Esophagus squamous epithelium (tissue), 5 donors: ENCODE measurements at regions not wholly inside any gene's neighbourhood (a gene's known extent, or its start where the extent isn't known, plus 50 kb on each side); places are given as distances from the start of the nearest gene placed in this dataset.

Experiments
- DNase-seq: peaks from one replicate; lab custom pipeline; 2025; lab: John Stamatoyannopoulos, UW
- H3K27ac ChIP-seq, 4 donors: fragments of 200-600 bp; sonication (generic); one replicate each; pipeline ENCODE4 v1.5.1; 2016 to 2019; ENCODE audit warnings: mild to moderate bottlenecking in 1 of 4
- H3K27me3 ChIP-seq, 4 donors: fragments of 200-600 bp; sonication (generic); 1 replicate in 3 of 4; 2 replicates in 1 of 4; pipeline versions ENCODE4 v1.5.1 to v1.6.0; 2017 to 2021; ENCODE audit warnings: antibody characterized with exemption in 1 of 4
- H3K36me3 ChIP-seq, 3 donors: fragments of 200-600 bp; sonication (generic); one replicate each; pipeline ENCODE4 v1.5.1; 2016 to 2019
- H3K4me1 ChIP-seq, 3 donors: fragments of 200-600 bp; sonication (generic); one replicate each; pipeline ENCODE4 v1.5.1; 2017 to 2019
- H3K4me3 ChIP-seq, 4 donors: fragments of 200-600 bp; sonication (generic); 1 replicate in 3 of 4; 2 replicates in 1 of 4; pipeline ENCODE4 v1.5.1; 2016 to 2019; ENCODE audit warnings: mild to moderate bottlenecking in 2 of 4, moderate library complexity in 1 of 4
- H3K9me3 ChIP-seq, 3 donors: fragments of 200-600 bp; sonication (generic); one replicate each; pipeline ENCODE4 v1.5.1; 2016 to 2019
- POLR2A ChIP-seq, 4 donors: fragments of 450-650 bp; IDR thresholded peaks; one replicate each; pipeline ENCODE4 v1.6.1; 2017; ENCODE audit warnings: antibody characterized with exemption in 4 of 4, mild to moderate bottlenecking in 4 of 4, moderate library complexity in 3 of 4
- WGBS, 2 donors: methylation state at CpG; one replicate each; pipeline ENCODE4 v1.1.5; 2018; 5-methylcytosine and 5-hydroxymethylcytosine counted together
- intact Hi-C: fragments of 100-400 bp; cut with DNase I; formaldehyde crosslinking; loops from one replicate; pipeline ENCODE4 v1.15.0; 2022
- TF ChIP-seq, protein P1 (sequence below), 6 experiments: fragments of 450-650 bp in 4 of 6; fragments of 200-600 bp in 2 of 6; sonication (generic) in 2 of 6; IDR thresholded peaks; one replicate each; pipeline ENCODE4 v1.5.1; 2016 to 2019; ENCODE audit warnings: antibody characterized with exemption in 6 of 6, mild to moderate bottlenecking in 4 of 6, moderate library complexity in 4 of 6
- donor health status: DM: yes; HTN: yes; CAD: no.

DNA sequence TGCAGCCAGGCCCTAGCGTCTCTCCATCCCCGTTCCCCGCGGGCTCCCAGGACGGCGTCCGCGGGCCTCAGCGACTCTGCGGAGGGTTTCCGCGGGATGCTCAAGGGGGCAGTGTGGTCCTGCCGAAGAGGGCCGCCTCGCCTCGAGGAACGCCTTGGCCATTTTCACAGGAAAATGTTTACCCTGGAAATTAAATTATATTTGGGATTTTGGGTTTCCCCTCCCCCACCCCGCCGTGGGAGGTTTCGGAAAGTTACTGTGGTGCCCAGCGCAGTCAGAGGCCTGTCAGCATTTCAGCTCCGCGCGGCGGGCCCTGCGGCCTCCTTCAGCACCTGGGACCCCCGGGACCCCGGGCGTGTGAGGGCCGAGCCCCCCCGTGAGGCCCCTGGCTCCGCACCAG lies 94.5 kb downstream of the PCTP start:
- no peak for DNase-seq
- 14% methylated on average over 19 of the region's 32 CpGs; no CpG with 5 or more reads in 1 of the 2 donors for WGBS, 2 donors
- Histone ChIP-seq H3K27ac (no peak overlapping the region), H3K4me3 (peak overlapping the region in 2 of 4 donors; percentile 18 to 47), H3K9me3 (no peaks in the 10 kb centered on the region), H3K4me1 (peaks cover 0 to 6% (median 0%) of the 10 kb centered on the region in 3 donors), H3K27me3 (peaks cover 0 to 6% (median 0%) of the 10 kb centered on the region in 4 donors), H3K36me3 (no peaks in the 10 kb centered on the region)
- intact Hi-C loops, result no loop called here
- TF ChIP-seq, protein P1, sequence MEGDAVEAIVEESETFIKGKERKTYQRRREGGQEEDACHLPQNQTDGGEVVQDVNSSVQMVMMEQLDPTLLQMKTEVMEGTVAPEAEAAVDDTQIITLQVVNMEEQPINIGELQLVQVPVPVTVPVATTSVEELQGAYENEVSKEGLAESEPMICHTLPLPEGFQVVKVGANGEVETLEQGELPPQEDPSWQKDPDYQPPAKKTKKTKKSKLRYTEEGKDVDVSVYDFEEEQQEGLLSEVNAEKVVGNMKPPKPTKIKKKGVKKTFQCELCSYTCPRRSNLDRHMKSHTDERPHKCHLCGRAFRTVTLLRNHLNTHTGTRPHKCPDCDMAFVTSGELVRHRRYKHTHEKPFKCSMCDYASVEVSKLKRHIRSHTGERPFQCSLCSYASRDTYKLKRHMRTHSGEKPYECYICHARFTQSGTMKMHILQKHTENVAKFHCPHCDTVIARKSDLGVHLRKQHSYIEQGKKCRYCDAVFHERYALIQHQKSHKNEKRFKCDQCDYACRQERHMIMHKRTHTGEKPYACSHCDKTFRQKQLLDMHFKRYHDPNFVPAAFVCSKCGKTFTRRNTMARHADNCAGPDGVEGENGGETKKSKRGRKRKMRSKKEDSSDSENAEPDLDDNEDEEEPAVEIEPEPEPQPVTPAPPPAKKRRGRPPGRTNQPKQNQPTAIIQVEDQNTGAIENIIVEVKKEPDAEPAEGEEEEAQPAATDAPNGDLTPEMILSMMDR (IDR thresholded peaks at IDR 0.05), result peak in 2 of 6 experiments; percentile 25 to 33
- TF ChIP-seq POLR2A (IDR thresholded peaks at IDR 0.05), result no peak

DNA sequence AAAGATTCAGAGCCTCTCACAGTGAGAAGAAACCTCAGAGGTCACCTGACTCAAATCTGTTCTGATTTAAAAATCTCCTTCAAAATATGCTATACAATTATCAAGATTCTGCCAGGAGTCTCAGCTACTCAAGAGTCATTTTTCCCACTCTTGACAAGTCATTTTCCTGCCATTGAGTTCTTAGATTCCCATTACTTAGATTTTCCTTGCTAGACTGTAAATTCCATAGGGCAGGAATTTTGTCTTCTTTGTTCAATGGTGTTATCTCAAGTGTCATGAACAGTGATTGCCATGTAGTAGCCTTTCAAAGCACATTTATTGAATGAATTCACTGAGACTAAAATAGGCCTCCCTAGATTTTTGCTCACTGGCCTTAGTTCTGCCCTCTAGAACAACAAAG lies 95.9 kb downstream of the PCTP start:
- Histone ChIP-seq H3K9me3 (no peaks in the 10 kb centered on the region), H3K27ac (no peak overlapping the region), H3K4me1 (peaks cover 0 to 6% (median 0%) of the 10 kb centered on the region in 3 donors), H3K27me3 (peaks cover 0 to 6% (median 0%) of the 10 kb centered on the region in 4 donors), H3K36me3 (no peaks in the 10 kb centered on the region), H3K4me3 (no peak overlapping the region)
- DNase-seq, result no peak
- TF ChIP-seq, protein P1 (IDR thresholded peaks at IDR 0.05), result no peak
- TF ChIP-seq POLR2A (IDR thresholded peaks at IDR 0.05), result no peak
- intact Hi-C loops, result no loop called here

DNA sequence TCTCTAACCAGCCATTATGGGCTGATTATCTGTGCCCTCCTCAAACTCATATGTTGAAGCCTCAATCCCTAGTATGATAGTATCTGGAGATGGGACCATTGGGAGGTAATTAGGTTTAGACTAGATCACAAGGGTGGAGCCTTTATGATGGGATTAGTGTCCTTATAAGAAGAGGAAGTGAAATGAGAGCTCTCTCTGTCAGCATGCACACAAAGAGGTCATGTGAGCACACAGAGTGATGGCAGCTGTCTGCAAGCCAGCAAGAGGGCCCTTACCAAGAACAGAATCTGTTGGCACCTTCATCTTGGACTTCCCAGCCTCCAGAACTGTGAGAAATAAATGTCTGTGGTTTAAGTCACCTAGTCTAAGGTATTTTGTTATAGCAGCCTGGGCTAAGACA lies 101.9 kb downstream of the PCTP start:
- Histone ChIP-seq H3K4me3 (no peak overlapping the region), H3K4me1 (no peaks in the 10 kb centered on the region), H3K9me3 (no peaks in the 10 kb centered on the region), H3K27ac (no peak overlapping the region), H3K27me3 (no peaks in the 10 kb centered on the region), H3K36me3 (no peaks in the 10 kb centered on the region)
- intact Hi-C loops, result no loop called here
- DNase-seq, result no peak
- no peak for TF ChIP-seq POLR2A (IDR thresholded peaks at IDR 0.05)
- TF ChIP-seq, protein P1 (IDR thresholded peaks at IDR 0.05), result no peak

DNA sequence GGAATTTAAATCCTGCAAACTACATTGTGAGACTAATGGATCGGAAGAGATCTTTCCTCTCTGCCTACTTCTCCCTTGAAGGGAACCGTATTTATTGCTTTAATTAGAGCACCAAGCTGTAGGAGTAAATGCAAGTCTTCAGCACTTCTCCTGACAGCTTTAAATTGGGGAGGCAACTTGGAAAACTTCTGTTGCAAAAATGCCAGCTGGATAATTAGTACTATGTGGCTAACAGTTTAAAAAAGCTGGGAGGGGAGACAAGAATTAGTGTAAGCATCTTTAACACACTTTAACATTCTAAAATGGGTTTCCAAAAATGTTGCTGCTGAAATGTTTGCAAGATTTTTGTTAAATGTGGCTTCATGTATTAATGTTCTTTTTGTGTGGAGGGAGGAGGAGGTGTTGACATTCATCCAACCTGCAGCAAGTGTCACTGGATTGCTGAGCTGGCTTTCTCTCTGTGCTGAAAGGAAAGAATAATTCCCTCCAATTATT lies 108.5 kb downstream of the PCTP start:
- H3K27ac ChIP-seq, result no peak overlapping the region
- H3K27me3 ChIP-seq, result no peaks in the 10 kb centered on the region
- H3K9me3 ChIP-seq, result no peaks in the 10 kb centered on the region
- intact Hi-C loops, result no loop called here
- TF ChIP-seq, protein P1 (IDR thresholded peaks at IDR 0.05), result no peak
- no peak for TF ChIP-seq POLR2A (IDR thresholded peaks at IDR 0.05)
- no peaks in the 10 kb centered on the region for H3K4me1 ChIP-seq
- no peaks in the 10 kb centered on the region for H3K36me3 ChIP-seq
- WGBS, 2 donors, result 61 to 83% methylated on average over 2 of the region's 2 CpGs
- H3K4me3 ChIP-seq, result no peak overlapping the region
- no peak for DNase-seq

DNA sequence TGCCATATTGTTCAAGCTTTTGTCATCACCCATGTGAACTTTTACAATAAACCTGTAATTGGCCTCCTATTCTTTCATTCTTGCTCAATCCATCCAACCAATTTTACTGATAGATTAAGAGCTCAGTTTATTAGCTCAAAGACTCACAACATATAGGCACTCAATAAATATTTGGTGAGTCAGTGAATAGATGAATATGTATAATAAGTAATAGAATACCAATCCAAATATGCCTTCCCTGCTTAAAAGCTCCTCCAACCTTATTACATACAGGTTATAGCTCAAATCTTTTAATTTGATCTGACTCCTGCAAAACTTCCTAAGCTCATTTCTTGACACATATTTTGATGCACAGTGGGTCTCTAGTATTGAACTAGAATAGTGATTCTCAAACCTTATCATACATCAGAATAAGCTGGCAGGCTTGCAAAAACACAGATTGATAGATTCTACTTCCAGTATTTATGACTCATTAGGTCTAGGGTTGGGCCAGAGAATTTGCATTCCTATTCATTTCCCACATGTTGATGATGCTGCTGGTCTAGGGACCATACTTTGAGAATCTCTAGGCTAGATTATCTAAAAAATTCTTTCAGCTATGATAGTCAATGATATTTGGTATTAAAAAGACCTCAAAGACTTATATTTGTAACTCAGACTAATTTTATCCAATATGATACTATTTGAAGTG lies 114.4 kb downstream of the PCTP start:
- DNase-seq, result no peak
- H3K27me3 ChIP-seq, result no peaks in the 10 kb centered on the region
- intact Hi-C loops, result no loop called here

More for the DNA sequence above, 114.4 kb downstream of the PCTP start:
- Histone ChIP-seq H3K36me3 (no peaks in the 10 kb centered on the region), H3K27ac (no peak overlapping the region), H3K9me3 (no peaks in the 10 kb centered on the region), H3K4me1 (no peaks in the 10 kb centered on the region), H3K4me3 (no peak overlapping the region)
- no peak for TF ChIP-seq POLR2A (IDR thresholded peaks at IDR 0.05)
- TF ChIP-seq, protein P1 (IDR thresholded peaks at IDR 0.05), result no peak
